Coronary artery (tissue), 2 donors: ENCODE measurements at regions not wholly inside any gene's neighbourhood (a gene's known extent, or its start where the extent isn't known, plus 50 kb on each side); places are given as distances from the start of the nearest gene placed in this dataset.
"Not testable (repeated sequence)": the region's sequence is repeated elsewhere in the genome, so short reads cannot be mapped to it uniquely, and the experiment has no call there.

Source experiments
- DNase-seq: peaks from one replicate; pipeline ENCODE4 v3.0.0-alpha.2; 2017; ENCODE audit warnings: low spot score
- H3K27ac ChIP-seq, 2 donors: fragments of 200-600 bp; sonication (generic); one replicate each; pipeline ENCODE4 v1.5.1; 2016 to 2019
- H3K4me3 ChIP-seq: fragments of 200-600 bp; sonication (generic); 2 replicates; pipeline ENCODE4 v1.5.1; 2016; ENCODE audit warnings: mild to moderate bottlenecking, moderate library complexity
- CTCF ChIP-seq: fragments of 200-600 bp; sonication (generic); IDR thresholded peaks from one replicate; pipeline ENCODE4 v1.5.1; 2019; ENCODE audit warnings: antibody characterized with exemption

GRCh38 chr3:82637574-82637973 lies 876.1 kb upstream of the GBE1 start:
- Histone ChIP-seq H3K4me3 (no peak overlapping the region), H3K27ac (no peak overlapping the region)
- no peak for DNase-seq
- no peak for TF ChIP-seq CTCF

GRCh38 chr3:82636177-82636576 lies 874.7 kb upstream of the GBE1 start:
- Histone ChIP-seq H3K27ac (no peak overlapping the region), H3K4me3 (no peak overlapping the region)
- no peak for DNase-seq
- TF ChIP-seq CTCF: no peak

- no peak for DNase-seq
- H3K4me3 ChIP-seq: no peak overlapping the region
- no peak for TF ChIP-seq CTCF
- no peak overlapping the region for H3K27ac ChIP-seq
These were observed 871.9 kb upstream of the GBE1 start for GRCh38 chr3:82633319-82633718.

GRCh38 chr3:82629937-82630336 lies 868.5 kb upstream of the GBE1 start:
- DNase-seq: no peak
- Histone ChIP-seq H3K27ac (no peak overlapping the region), H3K4me3 (no peak overlapping the region)
- TF ChIP-seq CTCF: no peak

- no peak overlapping the region for H3K4me3 ChIP-seq
- no peak for TF ChIP-seq CTCF
- DNase-seq: no peak
- H3K27ac ChIP-seq: no peak overlapping the region
These were observed 867.1 kb upstream of the GBE1 start for GRCh38 chr3:82628385-82629014.

GRCh38 chr3:82627733-82628132 lies 866.3 kb upstream of the GBE1 start:
- Histone ChIP-seq H3K4me3 (no peak overlapping the region), H3K27ac (no peak overlapping the region)
- no peak for TF ChIP-seq CTCF
- no peak for DNase-seq

GRCh38 chr3:82620744-82621143 lies 859.3 kb upstream of the GBE1 start:
- H3K4me3 ChIP-seq, H3K27ac ChIP-seq, DNase-seq: not testable (repeated sequence)

GRCh38 chr3:82618594-82618993 lies 857.1 kb upstream of the GBE1 start:
- no peak for TF ChIP-seq CTCF
- H3K4me3 ChIP-seq: no peak overlapping the region
- H3K27ac ChIP-seq: no peak overlapping the region
- no peak for DNase-seq
